ENCODE measurements at regions not wholly inside any gene's neighbourhood (a gene's known extent, or its start where the extent isn't known, plus 50 kb on each side); places are given as distances from the start of the nearest gene placed in this dataset.

- Histone ChIP-seq H3K4me3 (ENCODE audit: low read length) (no peak overlapping the region), H3K79me2 (ENCODE audit: low read length) (no peaks in the 10 kb centered on the region), H4K20me1 (ENCODE audit: low read length) (no peaks in the 10 kb centered on the region), H3K27me3 (ENCODE audit: low read length) (0 out of 2 replicates have a peak, but pooled peaks cover 3% of the 10 kb centered on the region), H3K4me2 (ENCODE audit: low read length) (no peak overlapping the region), H3F3A (ENCODE audit: low read length, unreplicated experiment) (no peaks in the 10 kb centered on the region), H3K9ac (ENCODE audit: low read length) (no peak overlapping the region), H3K36me3 (ENCODE audit: low read depth, low read length) (no peaks in the 10 kb centered on the region), H3K27ac (ENCODE audit: low read length) (no peak overlapping the region), H2AFZ (ENCODE audit: low read length) (no peak overlapping the region), H3K4me1 (ENCODE audit: insufficient read depth, low read length) (no peaks in the 10 kb centered on the region), H3K9me2 (replicated peaks; ENCODE audit: low read length) (no peaks in the 10 kb centered on the region), H3K9me3 (ENCODE audit: low read length) (no peaks in the 10 kb centered on the region)
- intact Hi-C loops (cut with micrococcal nuclease), result no loop called here
- no peak for TF ChIP-seq EZH2phosphoT487 (IDR thresholded peaks at IDR 0.05; ENCODE audit: borderline replicate concordance, low read length)
- TF ChIP-seq EZH2 (IDR thresholded peaks at IDR 0.05; ENCODE audit: low read length, unreplicated experiment), result no peak
- no peak for TF ChIP-seq CTCF (conservative IDR thresholded peaks at IDR 0.05; ENCODE audit: low read depth, low read length)
- DNase-seq (no peak), ATAC-seq (no peak)
- ChIA-PET CTCF (no interaction called here), POLR2A (ENCODE audit: unreplicated experiment) (no interaction called here)
- no TSS peak for BruUV-seq (replicated peaks)
Measured at GRCh38 chr1:223048026-223048425, 95.0 kb downstream of the TLR5 start.

- DNase-seq (no peak), ATAC-seq (no peak)
- ChIA-PET CTCF (no interaction called here), POLR2A (ENCODE audit: unreplicated experiment) (no interaction called here)
- Histone ChIP-seq H3K36me3 (ENCODE audit: low read depth, low read length) (no peaks in the 10 kb centered on the region), H3K4me1 (ENCODE audit: insufficient read depth, low read length) (no peaks in the 10 kb centered on the region), H3K4me3 (ENCODE audit: low read length) (no peak overlapping the region), H3K9ac (ENCODE audit: low read length) (no peak overlapping the region), H3K4me2 (ENCODE audit: low read length) (no peak overlapping the region), H2AFZ (ENCODE audit: low read length) (no peak overlapping the region), H4K20me1 (ENCODE audit: low read length) (no peaks in the 10 kb centered on the region), H3K27ac (ENCODE audit: low read length) (no peak overlapping the region), H3K79me2 (ENCODE audit: low read length) (no peaks in the 10 kb centered on the region), H3K9me2 (replicated peaks; ENCODE audit: low read length) (no peaks in the 10 kb centered on the region), H3K27me3 (ENCODE audit: low read length) (peaks cover 21% of the 10 kb centered on the region), H3F3A (ENCODE audit: low read length, unreplicated experiment) (no peaks in the 10 kb centered on the region), H3K9me3 (ENCODE audit: low read length) (no peaks in the 10 kb centered on the region)
- intact Hi-C loops (cut with micrococcal nuclease), result no loop called here
- TF ChIP-seq EZH2phosphoT487 (IDR thresholded peaks at IDR 0.05; ENCODE audit: borderline replicate concordance, low read length) (no peak), CTCF (conservative IDR thresholded peaks at IDR 0.05; ENCODE audit: low read depth, low read length) (no peak), EZH2 (IDR thresholded peaks at IDR 0.05; ENCODE audit: low read length, unreplicated experiment) (no peak)
- no TSS peak for BruUV-seq (replicated peaks)
Measured at GRCh38 chr1:223052462-223052861, 90.6 kb downstream of the TLR5 start.

GRCh38 chr1:223052931-223053330, 90.1 kb downstream of the TLR5 start:
- DNase-seq, result peak; percentile 31
- Histone ChIP-seq H4K20me1 (ENCODE audit: low read length) (no peaks in the 10 kb centered on the region), H3K79me2 (ENCODE audit: low read length) (no peaks in the 10 kb centered on the region), H3F3A (ENCODE audit: low read length, unreplicated experiment) (no peaks in the 10 kb centered on the region), H3K4me2 (ENCODE audit: low read length) (no peak overlapping the region), H3K4me1 (ENCODE audit: insufficient read depth, low read length) (no peaks in the 10 kb centered on the region), H3K9ac (ENCODE audit: low read length) (no peak overlapping the region), H3K4me3 (ENCODE audit: low read length) (no peak overlapping the region), H3K27me3 (ENCODE audit: low read length) (peaks cover 21% of the 10 kb centered on the region), H3K36me3 (ENCODE audit: low read depth, low read length) (no peaks in the 10 kb centered on the region), H3K27ac (ENCODE audit: low read length) (no peak overlapping the region), H3K9me2 (replicated peaks; ENCODE audit: low read length) (no peaks in the 10 kb centered on the region), H3K9me3 (ENCODE audit: low read length) (no peaks in the 10 kb centered on the region), H2AFZ (ENCODE audit: low read length) (no peak overlapping the region)
- no peak for ATAC-seq
- intact Hi-C loops (cut with micrococcal nuclease), result no loop called here
- POLR2A ChIA-PET (ENCODE audit: unreplicated experiment), result no interaction called here
- CTCF ChIA-PET, result no interaction called here
- no TSS peak for BruUV-seq (replicated peaks)
- TF ChIP-seq EZH2phosphoT487 (IDR thresholded peaks at IDR 0.05; ENCODE audit: borderline replicate concordance, low read length) (no peak), EZH2 (IDR thresholded peaks at IDR 0.05; ENCODE audit: low read length, unreplicated experiment) (no peak), CTCF (conservative IDR thresholded peaks at IDR 0.05; ENCODE audit: low read depth, low read length) (no peak)

All from PC-3 (cell line).